ENCODE measurements at regions not wholly inside any gene's neighbourhood (a gene's known extent, or its start where the extent isn't known, plus 50 kb on each side); places are given as distances from the start of the nearest gene placed in this dataset.

DNA sequence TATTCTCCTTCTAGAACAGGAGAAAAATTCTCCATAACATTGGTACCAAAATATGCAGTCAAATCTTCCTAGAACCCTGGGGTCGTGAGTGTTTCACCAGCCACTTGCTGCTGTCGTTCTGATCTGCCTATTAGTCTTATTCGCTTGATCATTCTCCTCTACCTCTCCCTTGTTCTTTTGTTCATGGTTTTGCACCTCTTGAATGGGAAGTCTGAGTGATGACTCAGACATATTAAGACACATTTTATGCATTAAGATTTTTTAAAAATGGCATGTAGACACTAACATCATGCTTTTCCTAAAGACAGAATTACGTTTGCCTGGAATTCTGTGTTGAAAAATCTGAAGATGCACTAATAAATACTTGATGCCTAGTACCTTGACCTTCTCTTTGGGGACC is 159.2 kb upstream of the LRIG3 start:
- no peak overlapping the region for H3K4me2 ChIP-seq
- peaks cover 33% of the 10 kb centered on the region for H3K4me1 ChIP-seq (ENCODE audit: insufficient read depth)
- WGBS (ENCODE audit: low lambda C conversion rate, missing lambda C conversion rate), result 88% methylated on average over 4 of the region's 4 CpGs

DNA sequence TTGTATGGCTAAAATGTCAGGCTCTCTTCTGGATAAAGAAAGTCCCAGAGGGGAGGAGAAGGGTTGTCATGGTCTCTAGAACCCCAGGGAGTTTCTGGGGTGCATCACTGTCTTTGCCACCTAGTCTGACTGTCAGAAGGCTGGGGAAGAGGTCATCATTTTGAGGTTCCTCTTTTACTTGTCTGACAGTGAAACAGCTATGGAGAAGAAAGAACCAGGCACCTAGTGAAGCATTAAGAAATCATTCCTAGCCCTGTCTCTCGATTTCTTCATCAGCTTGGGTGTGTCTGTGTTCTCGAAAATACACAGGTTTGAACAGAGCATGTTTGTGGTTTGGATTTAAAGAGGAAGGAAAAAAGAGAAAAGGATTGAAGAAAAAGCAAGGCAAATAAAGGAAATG is 158.7 kb upstream of the LRIG3 start:
- peak overlapping the region; percentile 70 for H3K27ac ChIP-seq
- H4K20me1 ChIP-seq (ENCODE audit: insufficient read depth, poor library complexity, severe bottlenecking), result no peaks in the 10 kb centered on the region
- TF ChIP-seq, protein P1, sequence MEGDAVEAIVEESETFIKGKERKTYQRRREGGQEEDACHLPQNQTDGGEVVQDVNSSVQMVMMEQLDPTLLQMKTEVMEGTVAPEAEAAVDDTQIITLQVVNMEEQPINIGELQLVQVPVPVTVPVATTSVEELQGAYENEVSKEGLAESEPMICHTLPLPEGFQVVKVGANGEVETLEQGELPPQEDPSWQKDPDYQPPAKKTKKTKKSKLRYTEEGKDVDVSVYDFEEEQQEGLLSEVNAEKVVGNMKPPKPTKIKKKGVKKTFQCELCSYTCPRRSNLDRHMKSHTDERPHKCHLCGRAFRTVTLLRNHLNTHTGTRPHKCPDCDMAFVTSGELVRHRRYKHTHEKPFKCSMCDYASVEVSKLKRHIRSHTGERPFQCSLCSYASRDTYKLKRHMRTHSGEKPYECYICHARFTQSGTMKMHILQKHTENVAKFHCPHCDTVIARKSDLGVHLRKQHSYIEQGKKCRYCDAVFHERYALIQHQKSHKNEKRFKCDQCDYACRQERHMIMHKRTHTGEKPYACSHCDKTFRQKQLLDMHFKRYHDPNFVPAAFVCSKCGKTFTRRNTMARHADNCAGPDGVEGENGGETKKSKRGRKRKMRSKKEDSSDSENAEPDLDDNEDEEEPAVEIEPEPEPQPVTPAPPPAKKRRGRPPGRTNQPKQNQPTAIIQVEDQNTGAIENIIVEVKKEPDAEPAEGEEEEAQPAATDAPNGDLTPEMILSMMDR (IDR thresholded peaks at IDR 0.05; ENCODE audit: poor library complexity), result no peak
- no peak for TF ChIP-seq EZH2 (IDR thresholded peaks at IDR 0.05; ENCODE audit: borderline replicate concordance)
- TF ChIP-seq EZH2phosphoT487 (IDR thresholded peaks at IDR 0.05; ENCODE audit: low read depth, severe bottlenecking, unreplicated experiment), result no peak
- H3K4me1 ChIP-seq (ENCODE audit: insufficient read depth), result peaks cover 29% of the 10 kb centered on the region
- no peak overlapping the region for H3K4me3 ChIP-seq
- no peaks in the 10 kb centered on the region for H3K79me2 ChIP-seq
- whole genome bisulfite sequencing (ENCODE audit: low lambda C conversion rate, missing lambda C conversion rate), result 65% methylated on average over 2 of the region's 2 CpGs
- H3K4me2 ChIP-seq, result no peak overlapping the region
- no peak overlapping the region for H2AFZ ChIP-seq
- H3K9me3 ChIP-seq (ENCODE audit: low read depth), result no peaks in the 10 kb centered on the region
- H3K36me3 ChIP-seq (replicated peaks; ENCODE audit: insufficient read depth, low read depth), result no peaks in the 10 kb centered on the region
- no peaks in the 10 kb centered on the region for H3K27me3 ChIP-seq
- no peak for DNase-seq (ENCODE audit: low spot score)
- H3K9me2 ChIP-seq (replicated peaks; ENCODE audit: insufficient read depth), result no peaks in the 10 kb centered on the region

More for the DNA sequence above, 159.2 kb upstream of the LRIG3 start:
- peak overlapping the region; percentile 70 for H3K27ac ChIP-seq
- no peaks in the 10 kb centered on the region for H3K27me3 ChIP-seq
- H3K79me2 ChIP-seq, result no peaks in the 10 kb centered on the region
- H2AFZ ChIP-seq, result no peak overlapping the region
- no peaks in the 10 kb centered on the region for H4K20me1 ChIP-seq (ENCODE audit: insufficient read depth, poor library complexity, severe bottlenecking)
- H3K36me3 ChIP-seq (replicated peaks; ENCODE audit: insufficient read depth, low read depth), result no peaks in the 10 kb centered on the region
- no peak for DNase-seq (ENCODE audit: low spot score)
- no peaks in the 10 kb centered on the region for H3K9me2 ChIP-seq (replicated peaks; ENCODE audit: insufficient read depth)
- no peak for TF ChIP-seq EZH2 (IDR thresholded peaks at IDR 0.05; ENCODE audit: borderline replicate concordance)
- TF ChIP-seq, protein P1 (IDR thresholded peaks at IDR 0.05; ENCODE audit: poor library complexity), result no peak
- no peak for TF ChIP-seq EZH2phosphoT487 (IDR thresholded peaks at IDR 0.05; ENCODE audit: low read depth, severe bottlenecking, unreplicated experiment)
- no peak overlapping the region for H3K4me3 ChIP-seq
- H3K9me3 ChIP-seq (ENCODE audit: low read depth), result no peaks in the 10 kb centered on the region

DNA sequence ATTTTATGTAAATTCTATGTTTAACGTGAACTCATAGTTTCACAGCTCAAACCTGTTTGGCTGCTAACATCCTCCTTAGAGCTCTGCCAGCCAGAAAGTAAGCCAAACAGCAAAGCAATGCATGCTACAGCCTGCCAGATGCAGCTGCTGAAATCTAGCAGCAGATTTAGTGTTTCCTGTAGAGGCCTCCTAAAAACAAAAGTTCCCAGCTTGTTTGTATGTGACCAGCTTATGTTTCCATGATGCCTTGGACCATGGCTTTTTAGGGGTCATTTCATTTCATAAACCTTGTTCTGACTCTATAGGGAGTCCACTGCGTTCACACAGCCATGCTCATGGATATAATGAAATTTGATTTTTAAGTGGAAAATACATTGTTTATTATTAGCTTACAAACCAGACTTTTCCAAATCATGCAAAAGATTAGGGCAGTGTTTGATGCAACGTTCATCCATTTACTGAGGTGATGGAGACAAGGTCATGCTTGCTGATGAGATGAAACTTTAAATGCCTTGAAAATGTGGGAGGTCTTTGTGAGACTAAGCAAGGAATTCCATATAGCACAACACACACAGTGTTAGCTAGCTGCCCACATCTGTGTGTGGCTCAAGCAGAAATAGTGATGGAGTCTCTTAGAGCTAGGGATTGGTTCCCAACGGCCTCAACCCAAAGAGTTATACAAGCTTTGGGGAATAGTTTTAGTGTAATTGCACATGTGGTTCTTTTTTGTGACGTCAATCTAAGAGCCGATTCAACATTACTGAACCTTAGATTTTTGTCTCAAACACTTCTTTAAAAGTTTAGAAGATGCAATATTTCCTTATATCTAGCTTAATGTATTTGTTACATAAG is 157.5 kb upstream of the LRIG3 start:
- TF ChIP-seq, protein P1 (IDR thresholded peaks at IDR 0.05; ENCODE audit: poor library complexity), result no peak
- no peak for TF ChIP-seq EZH2phosphoT487 (IDR thresholded peaks at IDR 0.05; ENCODE audit: low read depth, severe bottlenecking, unreplicated experiment)
- TF ChIP-seq EZH2 (IDR thresholded peaks at IDR 0.05; ENCODE audit: borderline replicate concordance), result no peak
- H3K4me2 ChIP-seq, result peak overlapping the region; percentile 21
- peaks cover 19% of the 10 kb centered on the region for H3K4me1 ChIP-seq (ENCODE audit: insufficient read depth)
- WGBS (ENCODE audit: low lambda C conversion rate, missing lambda C conversion rate), result 38% methylated on average over 6 of the region's 6 CpGs
- H4K20me1 ChIP-seq (ENCODE audit: insufficient read depth, poor library complexity, severe bottlenecking), result no peaks in the 10 kb centered on the region
- no peak overlapping the region for H3K4me3 ChIP-seq
- peak; percentile 40 for DNase-seq (ENCODE audit: low spot score)
- H3K27me3 ChIP-seq, result no peaks in the 10 kb centered on the region
- H3K79me2 ChIP-seq, result no peaks in the 10 kb centered on the region
- peak overlapping the region; percentile 70 for H3K27ac ChIP-seq
- no peaks in the 10 kb centered on the region for H3K9me3 ChIP-seq (ENCODE audit: low read depth)
- H3K36me3 ChIP-seq (replicated peaks; ENCODE audit: insufficient read depth, low read depth), result no peaks in the 10 kb centered on the region
- no peak overlapping the region for H2AFZ ChIP-seq
- H3K9me2 ChIP-seq (replicated peaks; ENCODE audit: insufficient read depth), result no peaks in the 10 kb centered on the region

All from hepatocyte (in vitro differentiated cells).